ENCODE measurements at regions not wholly inside any gene's neighbourhood (a gene's known extent, or its start where the extent isn't known, plus 50 kb on each side); places are given as distances from the start of the nearest gene placed in this dataset.

GRCh38 chr2:208552943-208553342 is 146.4 kb downstream of the PTH2R start:
- H3K27me3 ChIP-seq (replicated peaks; ENCODE audit: control insufficient read depth, insufficient read depth, low read length) = no peaks in the 10 kb centered on the region
- no peak overlapping the region for H3K4me3 ChIP-seq (replicated peaks; ENCODE audit: low read depth, low read length)
- no peak for TF ChIP-seq CTCF (IDR thresholded peaks at IDR 0.05; ENCODE audit: insufficient read depth, low read length, poor library complexity, severe bottlenecking)
- DNase-seq (ENCODE audit: extremely low read depth, insufficient read length) = no peak
- no peaks in the 10 kb centered on the region for H3K36me3 ChIP-seq (ENCODE audit: control insufficient read depth, insufficient read depth, low read length)

GRCh38 chr2:208556983-208557484 is 150.4 kb downstream of the PTH2R start:
- no peak for DNase-seq (ENCODE audit: extremely low read depth, insufficient read length)
- H3K4me3 ChIP-seq (replicated peaks; ENCODE audit: low read depth, low read length) = no peak overlapping the region
- no peaks in the 10 kb centered on the region for H3K36me3 ChIP-seq (ENCODE audit: control insufficient read depth, insufficient read depth, low read length)
- TF ChIP-seq CTCF (IDR thresholded peaks at IDR 0.05; ENCODE audit: insufficient read depth, low read length, poor library complexity, severe bottlenecking) = no peak
- no peaks in the 10 kb centered on the region for H3K27me3 ChIP-seq (replicated peaks; ENCODE audit: control insufficient read depth, insufficient read depth, low read length)

DNA sequence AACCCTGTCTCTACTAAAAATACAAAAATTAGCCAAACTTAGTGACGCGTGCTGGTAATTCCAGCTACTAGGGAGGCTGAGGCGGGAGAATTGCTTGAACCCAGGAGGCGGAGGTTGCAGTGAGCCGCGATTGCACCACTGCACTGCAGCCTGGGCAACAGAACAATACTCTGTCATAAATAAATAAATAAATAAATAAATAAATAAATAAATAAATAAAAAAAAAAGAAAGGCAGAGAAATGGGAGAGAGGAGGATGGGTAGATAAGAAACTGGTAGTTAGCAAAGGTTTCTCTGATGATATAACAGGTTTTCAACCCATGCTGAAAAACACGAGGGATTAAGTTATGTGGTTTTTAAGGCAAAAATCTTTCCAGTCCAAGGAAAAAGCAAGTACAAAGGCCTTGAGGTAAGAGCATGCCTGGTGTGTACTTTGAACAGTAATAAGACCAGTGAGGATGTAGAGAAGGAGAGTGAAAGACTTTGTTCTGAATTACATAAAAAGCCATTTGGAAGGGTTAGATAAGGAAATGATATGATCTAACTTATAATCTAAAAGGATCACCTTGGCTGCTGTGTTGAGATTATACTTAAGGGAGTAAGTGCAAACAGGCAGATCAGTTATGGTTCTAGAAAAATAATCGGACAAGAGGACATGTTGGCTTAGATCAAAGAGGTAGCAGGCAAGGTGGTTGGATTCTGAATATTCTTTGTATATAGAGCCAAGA is 159.3 kb downstream of the PTH2R start:
- TF ChIP-seq CTCF (IDR thresholded peaks at IDR 0.05; ENCODE audit: insufficient read depth, low read length, poor library complexity, severe bottlenecking) = no peak
- Histone ChIP-seq H3K4me3 (replicated peaks; ENCODE audit: low read depth, low read length) (no peak overlapping the region), H3K27me3 (replicated peaks; ENCODE audit: control insufficient read depth, insufficient read depth, low read length) (no peaks in the 10 kb centered on the region; the same call in 1 of the 2 replicates), H3K36me3 (ENCODE audit: control insufficient read depth, insufficient read depth, low read length) (no peaks in the 10 kb centered on the region)
- DNase-seq (ENCODE audit: extremely low read depth, insufficient read length) = no peak

DNA sequence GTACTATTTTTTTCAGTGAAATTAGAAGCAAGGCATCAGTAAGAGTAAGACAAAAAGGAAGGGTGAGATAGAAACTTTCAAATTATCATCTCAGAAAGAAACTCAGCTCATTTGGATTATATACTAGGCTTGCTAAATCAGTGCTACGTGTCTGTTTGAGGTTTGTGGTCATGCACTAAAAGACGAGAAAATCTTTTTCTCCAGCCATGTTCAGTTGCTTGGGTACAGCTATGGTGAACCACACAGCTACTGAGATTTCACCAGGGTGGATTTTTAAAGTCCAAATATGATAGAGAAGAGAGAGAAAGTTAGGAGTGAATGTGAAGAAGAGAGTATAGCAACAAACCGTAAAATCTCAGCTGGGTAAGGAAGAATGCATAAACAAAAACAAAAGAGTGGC is 161.6 kb downstream of the PTH2R start:
- H3K36me3 ChIP-seq (ENCODE audit: control insufficient read depth, insufficient read depth, low read length) = no peaks in the 10 kb centered on the region
- H3K4me3 ChIP-seq (replicated peaks; ENCODE audit: low read depth, low read length) = no peak overlapping the region
- no peak for TF ChIP-seq CTCF (IDR thresholded peaks at IDR 0.05; ENCODE audit: insufficient read depth, low read length, poor library complexity, severe bottlenecking)
- no peaks in the 10 kb centered on the region; the same call in 1 of the 2 replicates for H3K27me3 ChIP-seq (replicated peaks; ENCODE audit: control insufficient read depth, insufficient read depth, low read length)
- no peak for DNase-seq (ENCODE audit: extremely low read depth, insufficient read length)

GRCh38 chr2:208570066-208570465 is 163.5 kb downstream of the PTH2R start:
- DNase-seq (ENCODE audit: extremely low read depth, insufficient read length) = no peak
- TF ChIP-seq CTCF (IDR thresholded peaks at IDR 0.05; ENCODE audit: insufficient read depth, low read length, poor library complexity, severe bottlenecking) = no peak
- Histone ChIP-seq H3K36me3 (ENCODE audit: control insufficient read depth, insufficient read depth, low read length) (no peaks in the 10 kb centered on the region), H3K4me3 (replicated peaks; ENCODE audit: low read depth, low read length) (no peak overlapping the region), H3K27me3 (replicated peaks; ENCODE audit: control insufficient read depth, insufficient read depth, low read length) (no peaks in the 10 kb centered on the region; the same call in 1 of the 2 replicates)
